ENCODE measurements at regions not wholly inside any gene's neighbourhood (a gene's known extent, or its start where the extent isn't known, plus 50 kb on each side); places are given as distances from the start of the nearest gene placed in this dataset.

- DNase-seq (ENCODE audit: extremely low read depth, low read depth), result no peak
Measured at GRCh38 chr5:119789406-119790117, 160.2 kb downstream of the FAM170A start.

GRCh38 chr5:119792161-119792799 is 162.9 kb downstream of the FAM170A start:
- no peak for DNase-seq (ENCODE audit: extremely low read depth, low read depth)

- DNase-seq (ENCODE audit: extremely low read depth, low read depth), result no peak
Measured at GRCh38 chr5:119795768-119796167, 166.4 kb downstream of the FAM170A start.

GRCh38 chr5:119801570-119801969 is 172.2 kb downstream of the FAM170A start:
- DNase-seq (ENCODE audit: extremely low read depth, low read depth), result no peak

- no peak for DNase-seq (ENCODE audit: extremely low read depth, low read depth)
Measured at GRCh38 chr5:119808024-119808423, 178.7 kb downstream of the FAM170A start.

GRCh38 chr5:119808474-119808873 is 179.1 kb downstream of the FAM170A start:
- no peak for DNase-seq (ENCODE audit: extremely low read depth, low read depth)

GRCh38 chr5:119810217-119810616 is 180.9 kb downstream of the FAM170A start:
- no peak for DNase-seq (ENCODE audit: extremely low read depth, low read depth)

GRCh38 chr5:119811458-119811857 is 182.1 kb downstream of the FAM170A start:
- DNase-seq (ENCODE audit: extremely low read depth, low read depth), result no peak

- DNase-seq (ENCODE audit: extremely low read depth, low read depth), result no peak
Measured at GRCh38 chr5:119814655-119815054, 185.3 kb downstream of the FAM170A start.

- DNase-seq (ENCODE audit: extremely low read depth, low read depth), result no peak
Measured at GRCh38 chr5:119816055-119816454, 186.7 kb downstream of the FAM170A start.

GRCh38 chr5:119820016-119820415 is 190.7 kb downstream of the FAM170A start:
- DNase-seq (ENCODE audit: extremely low read depth, low read depth), result no peak

- DNase-seq (ENCODE audit: extremely low read depth, low read depth), result no peak
Measured at GRCh38 chr5:119820608-119821007, 191.2 kb downstream of the FAM170A start.

- DNase-seq (ENCODE audit: extremely low read depth, low read depth), result no peak
Measured at GRCh38 chr5:119828541-119828940, 199.2 kb downstream of the FAM170A start.

- DNase-seq (ENCODE audit: extremely low read depth, low read depth), result no peak
Measured at GRCh38 chr5:119829341-119829740, 200.0 kb downstream of the FAM170A start.

GRCh38 chr5:119833176-119833575 is 203.8 kb downstream of the FAM170A start:
- DNase-seq (ENCODE audit: extremely low read depth, low read depth), result no peak

- DNase-seq (ENCODE audit: extremely low read depth, low read depth), result no peak
Measured at GRCh38 chr5:119840175-119840574, 210.8 kb downstream of the FAM170A start.

GRCh38 chr5:119852140-119852539 is 222.8 kb downstream of the FAM170A start:
- no peak for DNase-seq (ENCODE audit: extremely low read depth, low read depth)

- no peak for DNase-seq (ENCODE audit: extremely low read depth, low read depth)
Measured at GRCh38 chr5:119860463-119860862, 231.1 kb downstream of the FAM170A start.

- no peak for DNase-seq (ENCODE audit: extremely low read depth, low read depth)
Measured at GRCh38 chr5:119862619-119863018, 233.3 kb downstream of the FAM170A start.

- DNase-seq (ENCODE audit: extremely low read depth, low read depth), result no peak
Measured at GRCh38 chr5:119864286-119864685, 234.9 kb downstream of the FAM170A start.

- no peak for DNase-seq (ENCODE audit: extremely low read depth, low read depth)
Measured at GRCh38 chr5:119873611-119874010, 244.3 kb downstream of the FAM170A start.

- DNase-seq (ENCODE audit: extremely low read depth, low read depth), result no peak
Measured at GRCh38 chr5:119876522-119876921, 247.2 kb downstream of the FAM170A start.

All from NCI-H460 (cell line).